Hematopoietic multipotent progenitor cell treated with erythropoietin and hydrocortisone succinate and interleukin-3 and kit ligand, for 4 days (in vitro differentiated cells): ENCODE measurements at regions not wholly inside any gene's neighbourhood (a gene's known extent, or its start where the extent isn't known, plus 50 kb on each side); places are given as distances from the start of the nearest gene placed in this dataset.

Experiments used
- DNase-seq: peaks from one replicate; pipeline ENCODE4 v3.0.0-alpha.2; 2015

GRCh38 chr16:73879621-73880020 is 417.0 kb upstream of the PSMD7 start:
- DNase-seq: no peak

DNA sequence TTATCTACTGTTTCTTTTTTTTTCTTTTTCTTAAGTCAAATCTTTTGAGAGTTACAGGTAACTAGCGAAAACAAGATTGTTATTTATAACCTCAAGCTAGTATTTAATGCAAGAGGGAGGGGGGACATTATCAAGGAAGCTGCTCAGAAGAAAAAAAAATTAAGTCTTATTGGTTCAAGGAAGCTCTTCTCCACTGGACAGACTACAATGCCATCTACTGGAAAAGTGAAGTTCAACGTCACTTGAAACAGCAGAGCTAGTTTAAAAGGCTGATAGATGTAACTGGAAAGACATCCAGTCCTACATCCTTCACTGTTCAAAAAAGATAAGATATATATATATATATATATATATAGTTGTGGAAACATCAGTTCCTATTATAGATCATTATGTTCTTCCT is 418.0 kb upstream of the PSMD7 start:
- peak; percentile 72 for DNase-seq

DNA sequence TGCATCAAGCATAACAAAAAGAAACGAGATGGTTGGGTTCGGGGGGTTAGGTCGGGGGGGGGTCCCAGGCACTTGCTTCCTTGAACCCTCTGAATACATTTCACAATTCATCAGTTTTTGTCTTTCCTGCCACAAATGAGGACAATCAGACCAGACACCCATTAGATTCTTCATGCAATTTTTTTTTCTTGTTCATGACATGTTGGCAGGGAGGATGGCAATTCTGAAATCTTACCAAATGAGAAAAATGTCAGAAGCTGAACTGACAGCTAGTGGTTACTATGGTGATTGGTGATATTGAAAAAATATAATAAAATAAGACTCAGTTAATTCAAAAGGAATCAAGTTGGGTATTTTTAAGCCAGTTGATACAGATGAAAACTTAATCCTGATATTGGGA is 419.5 kb upstream of the PSMD7 start:
- DNase-seq: no peak

- no peak for DNase-seq
Measured at GRCh38 chr16:73875996-73876690, 420.5 kb upstream of the PSMD7 start.

DNA sequence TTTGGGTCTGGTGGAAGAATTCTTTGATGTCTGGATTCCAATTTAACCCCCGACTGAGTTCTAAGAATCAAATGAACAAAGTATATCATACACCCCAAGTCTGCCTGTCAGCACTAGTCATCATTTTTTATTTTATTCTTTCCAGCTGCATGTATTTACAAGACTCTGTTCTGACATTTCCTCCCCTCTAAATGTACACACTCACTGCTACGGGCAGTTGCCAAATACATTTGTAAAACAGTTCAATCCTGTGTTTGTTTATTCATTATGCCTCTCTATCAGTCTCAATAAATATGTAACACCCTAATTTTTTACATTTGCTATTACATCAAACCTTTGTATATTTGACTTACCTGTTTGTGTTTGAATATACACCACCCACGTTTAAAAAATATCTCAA is 422.3 kb upstream of the PSMD7 start:
- DNase-seq: no peak

DNA sequence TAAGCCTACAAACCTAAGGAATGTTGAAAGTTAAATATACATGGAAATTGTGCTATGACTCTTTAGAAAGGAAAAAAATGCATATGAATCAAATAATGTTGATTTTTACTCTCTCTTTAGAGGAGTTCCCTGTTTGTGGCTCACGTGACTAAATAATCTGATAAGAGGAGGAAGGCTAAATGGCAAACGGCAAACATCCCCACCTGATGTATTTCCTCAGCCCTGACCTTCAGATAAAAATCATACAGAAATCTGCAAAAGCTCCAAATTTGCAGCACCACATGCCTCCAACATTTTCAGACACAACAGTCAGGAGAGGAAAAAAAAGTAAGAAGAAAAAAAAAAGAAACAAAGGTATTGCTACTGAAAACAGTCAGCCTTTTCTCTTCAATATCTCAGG is 423.0 kb upstream of the PSMD7 start:
- DNase-seq: peak; percentile 10

GRCh38 chr16:73872856-73873255 is 423.8 kb upstream of the PSMD7 start:
- no peak for DNase-seq

GRCh38 chr16:73871088-73871733 is 425.4 kb upstream of the PSMD7 start:
- no peak for DNase-seq

GRCh38 chr16:73869126-73869525 is 427.5 kb upstream of the PSMD7 start:
- DNase-seq: no peak

DNA sequence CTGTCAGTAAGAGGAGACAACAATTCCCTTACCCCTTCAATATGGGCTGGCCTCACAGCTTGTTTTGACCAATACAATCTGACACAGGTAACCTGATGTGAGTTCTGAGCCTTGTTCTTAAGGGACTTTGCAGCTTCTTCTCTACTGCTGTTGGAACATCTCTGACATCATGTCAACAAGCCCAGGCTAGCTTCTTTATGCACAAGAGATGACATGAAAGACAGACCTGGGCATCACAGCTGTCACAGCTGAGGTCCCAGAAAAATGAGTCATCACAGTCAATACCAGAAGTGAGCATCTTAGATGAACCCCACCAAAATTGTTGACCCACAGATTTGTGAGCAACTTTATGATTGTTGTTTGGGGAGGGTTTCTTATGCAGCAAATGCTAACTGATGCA is 431.7 kb upstream of the PSMD7 start:
- no peak for DNase-seq

DNA sequence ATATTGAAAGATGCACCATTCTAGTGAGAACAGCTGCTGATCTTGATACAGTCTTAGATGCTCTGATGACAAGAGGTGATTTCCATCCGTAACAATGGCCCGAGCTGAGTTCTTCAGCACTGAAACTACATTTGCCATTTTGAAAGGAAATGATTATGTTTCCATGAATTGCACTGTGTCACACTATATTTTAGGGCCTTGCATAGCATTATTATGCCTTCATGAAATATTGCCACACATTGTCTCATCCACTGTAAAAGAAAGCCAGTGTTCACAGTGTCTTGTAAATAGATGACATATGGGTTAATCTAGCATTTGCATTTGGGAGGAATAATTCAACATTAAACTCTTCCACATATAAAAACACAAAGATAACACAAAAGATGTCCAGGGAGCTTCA is 438.3 kb upstream of the PSMD7 start:
- no peak for DNase-seq

- no peak for DNase-seq
Measured at GRCh38 chr16:73853968-73854367, 442.6 kb upstream of the PSMD7 start.

DNA sequence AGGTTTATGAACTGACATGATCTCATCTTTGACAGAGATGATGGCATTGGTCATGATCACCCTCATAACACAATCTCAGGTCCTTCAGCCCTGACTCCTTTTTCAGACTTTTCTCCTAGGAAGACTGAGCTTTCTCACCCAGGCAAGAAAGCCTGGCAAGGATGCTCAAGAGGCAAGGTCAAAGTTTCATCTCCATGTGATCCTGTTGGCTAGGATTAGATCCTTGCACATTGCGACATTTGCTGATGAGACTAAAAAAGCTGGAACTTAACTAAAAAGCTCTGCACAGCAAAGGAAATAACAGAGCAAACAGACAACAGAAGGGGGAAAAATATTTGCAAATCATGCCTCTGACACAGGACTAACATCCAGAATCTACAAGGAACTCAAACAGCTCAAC is 444.1 kb upstream of the PSMD7 start:
- DNase-seq: no peak

GRCh38 chr16:73848993-73849392 is 447.6 kb upstream of the PSMD7 start:
- DNase-seq: no peak

GRCh38 chr16:73847090-73847489 is 449.5 kb upstream of the PSMD7 start:
- no peak for DNase-seq

DNA sequence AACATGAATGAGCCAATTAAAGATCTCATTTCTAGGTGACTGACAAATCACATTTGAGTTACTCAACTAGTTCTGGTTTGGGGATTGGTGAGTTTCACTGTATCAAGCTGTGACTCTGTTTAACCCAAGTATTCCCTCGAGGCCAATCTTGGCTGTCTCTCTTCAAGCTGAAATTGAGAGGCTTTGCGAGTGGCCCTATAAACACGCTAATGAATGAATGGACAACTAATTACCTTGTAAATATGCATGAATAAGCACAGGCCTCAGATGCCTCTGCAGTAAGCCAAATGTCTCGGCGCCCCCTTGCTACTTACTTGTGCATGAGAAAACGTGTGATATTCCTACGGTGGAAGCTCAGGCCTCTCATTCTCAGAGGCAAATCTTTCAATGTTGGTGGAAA is 450.3 kb upstream of the PSMD7 start:
- DNase-seq: no peak

DNA sequence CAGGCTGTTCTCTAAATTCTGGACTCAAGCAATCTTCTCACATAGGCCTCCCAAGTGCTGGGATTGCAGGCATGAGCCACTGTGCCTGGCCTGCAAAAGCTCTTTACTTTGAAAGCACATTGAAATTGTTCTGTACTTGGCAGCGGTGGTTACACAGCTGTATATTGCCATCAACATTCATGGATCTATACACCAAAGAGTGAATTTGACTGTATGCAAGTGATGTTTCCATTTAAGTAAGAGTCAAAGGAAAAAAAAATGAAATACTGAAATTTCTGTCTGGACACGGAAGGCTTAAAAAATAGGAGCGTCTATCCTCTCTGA is 450.6 kb upstream of the PSMD7 start:
- DNase-seq: no peak

DNA sequence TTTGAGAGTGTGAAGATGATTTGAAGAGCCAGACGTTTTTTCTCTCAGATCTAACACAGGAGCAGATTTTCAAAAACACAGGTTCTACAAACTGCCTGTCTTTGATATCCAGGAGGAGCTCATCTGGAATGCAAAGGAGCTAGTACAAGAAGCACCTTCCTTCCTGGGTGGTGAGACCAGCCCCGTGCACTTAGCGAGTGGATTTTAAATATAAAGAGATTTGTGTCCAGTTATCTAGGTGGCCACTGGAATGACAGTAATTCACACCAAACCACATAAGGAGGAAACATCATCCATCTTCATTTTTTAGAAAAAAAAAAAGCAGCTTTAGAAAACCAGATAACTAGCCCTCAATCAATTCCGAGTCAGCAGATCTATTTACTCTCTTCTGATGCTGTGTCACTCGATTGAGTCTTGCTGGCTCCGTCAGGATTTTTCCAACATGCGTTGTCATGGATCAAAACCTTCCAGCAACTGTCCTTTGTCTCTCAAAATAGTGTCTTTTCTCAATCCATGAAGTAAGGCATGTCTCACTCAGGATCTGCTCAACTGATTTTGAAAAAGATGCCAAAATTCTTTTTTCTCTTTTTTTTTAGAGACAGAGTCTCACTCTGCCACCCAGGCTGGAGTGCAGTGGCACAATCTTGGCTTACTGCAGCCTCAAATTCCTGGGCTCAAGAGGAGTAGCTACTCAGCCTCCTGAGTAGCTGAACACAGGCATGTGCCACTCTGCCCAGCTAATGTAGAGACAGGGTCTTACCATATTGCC is 451.2 kb upstream of the PSMD7 start:
- DNase-seq: no peak

- no peak for DNase-seq
Measured at GRCh38 chr16:73840728-73841127, 455.9 kb upstream of the PSMD7 start.

DNA sequence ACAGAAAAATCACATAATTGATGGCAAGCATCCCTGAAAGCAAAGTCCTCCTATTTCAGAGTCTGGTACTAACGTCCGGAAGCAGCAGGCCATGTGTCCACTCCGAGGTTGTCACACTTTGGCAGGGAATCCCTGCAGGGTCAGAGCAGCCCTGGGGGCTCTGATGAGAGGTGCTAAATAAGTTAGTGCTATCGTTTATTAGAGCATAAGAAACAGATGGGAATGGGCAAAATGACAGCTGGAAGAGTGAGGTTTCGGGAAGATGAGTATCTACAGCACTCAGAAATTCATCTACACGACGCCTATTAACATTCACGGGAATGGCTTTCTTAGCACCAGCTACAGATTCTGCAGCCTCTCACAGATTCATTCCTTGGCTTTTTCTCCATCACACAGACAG is 465.4 kb upstream of the PSMD7 start:
- DNase-seq: no peak

DNA sequence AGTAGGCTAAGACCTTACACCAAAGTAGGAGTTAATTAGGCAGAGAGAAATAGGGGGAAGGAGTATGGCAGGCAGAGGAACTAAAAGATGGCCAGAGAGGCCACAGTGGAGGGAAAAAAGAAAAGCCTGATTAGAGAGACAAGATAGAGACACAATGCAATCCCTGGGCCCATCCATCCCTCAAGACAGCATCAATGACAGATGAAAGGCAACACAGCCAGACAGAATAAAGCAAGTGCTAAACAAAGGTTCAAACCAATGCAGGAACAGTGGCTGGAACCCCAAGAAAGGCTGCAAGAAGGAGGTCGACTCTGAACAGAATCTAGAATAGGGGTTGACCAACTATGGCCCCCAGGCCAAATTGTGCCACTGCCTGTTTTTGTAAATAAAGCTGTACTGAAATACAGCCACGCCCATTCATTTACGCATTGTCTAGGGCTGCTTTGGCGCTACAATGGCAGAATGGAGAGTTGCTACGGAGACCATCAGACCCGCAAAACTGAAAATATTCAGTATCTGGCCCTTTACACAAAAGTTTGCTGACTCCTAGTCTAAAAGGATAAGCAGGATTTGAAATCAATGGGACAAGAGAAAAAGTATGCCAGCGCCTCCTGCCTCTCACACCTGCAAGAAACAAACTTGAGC is 473.3 kb upstream of the PSMD7 start:
- DNase-seq: no peak

- no peak for DNase-seq
Measured at GRCh38 chr16:73817526-73818324, 478.9 kb upstream of the PSMD7 start.

DNA sequence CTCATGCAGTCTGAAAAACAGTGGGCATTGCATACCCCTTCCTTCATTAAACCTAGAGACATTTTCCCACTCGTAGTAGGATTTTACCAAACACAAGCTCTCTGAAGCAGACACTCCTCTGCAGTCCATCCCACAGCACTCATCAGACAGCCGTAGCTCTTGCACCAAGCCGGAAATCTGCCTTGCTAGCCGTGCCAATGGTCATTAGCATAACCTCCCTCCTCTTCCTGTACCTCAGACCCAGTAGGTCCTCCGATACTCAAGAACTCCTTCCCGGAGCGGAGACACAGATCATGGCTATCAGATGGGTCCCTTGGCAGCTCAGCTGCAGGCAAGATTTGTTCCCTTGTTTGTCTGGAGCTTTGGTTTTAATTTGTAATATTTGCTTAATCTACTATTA is 483.1 kb upstream of the PSMD7 start:
- no peak for DNase-seq
